ENCODE measurements at regions not wholly inside any gene's neighbourhood (a gene's known extent, or its start where the extent isn't known, plus 50 kb on each side); places are given as distances from the start of the nearest gene placed in this dataset.

DNA sequence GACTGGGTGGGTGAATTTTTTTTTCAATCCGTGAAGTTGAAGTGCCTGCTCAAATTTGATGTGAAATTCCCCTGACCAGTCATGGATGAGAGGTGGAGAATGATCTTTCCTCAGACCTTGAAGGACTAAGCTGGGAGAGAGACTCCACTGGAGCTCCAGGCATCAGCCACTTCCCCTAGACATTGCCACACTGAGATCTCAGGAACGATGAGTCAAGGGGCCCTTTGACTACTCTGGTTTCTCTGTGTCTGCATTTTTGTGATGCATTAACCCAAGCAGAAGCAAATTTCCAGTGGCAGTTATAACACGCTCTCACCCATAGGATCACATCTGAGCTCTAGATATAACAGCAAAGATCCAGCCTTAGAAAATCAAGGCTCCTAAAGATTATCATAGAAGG lies 171.2 kb upstream of the KIF2A start:
- TF ChIP-seq, protein P1, sequence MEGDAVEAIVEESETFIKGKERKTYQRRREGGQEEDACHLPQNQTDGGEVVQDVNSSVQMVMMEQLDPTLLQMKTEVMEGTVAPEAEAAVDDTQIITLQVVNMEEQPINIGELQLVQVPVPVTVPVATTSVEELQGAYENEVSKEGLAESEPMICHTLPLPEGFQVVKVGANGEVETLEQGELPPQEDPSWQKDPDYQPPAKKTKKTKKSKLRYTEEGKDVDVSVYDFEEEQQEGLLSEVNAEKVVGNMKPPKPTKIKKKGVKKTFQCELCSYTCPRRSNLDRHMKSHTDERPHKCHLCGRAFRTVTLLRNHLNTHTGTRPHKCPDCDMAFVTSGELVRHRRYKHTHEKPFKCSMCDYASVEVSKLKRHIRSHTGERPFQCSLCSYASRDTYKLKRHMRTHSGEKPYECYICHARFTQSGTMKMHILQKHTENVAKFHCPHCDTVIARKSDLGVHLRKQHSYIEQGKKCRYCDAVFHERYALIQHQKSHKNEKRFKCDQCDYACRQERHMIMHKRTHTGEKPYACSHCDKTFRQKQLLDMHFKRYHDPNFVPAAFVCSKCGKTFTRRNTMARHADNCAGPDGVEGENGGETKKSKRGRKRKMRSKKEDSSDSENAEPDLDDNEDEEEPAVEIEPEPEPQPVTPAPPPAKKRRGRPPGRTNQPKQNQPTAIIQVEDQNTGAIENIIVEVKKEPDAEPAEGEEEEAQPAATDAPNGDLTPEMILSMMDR (IDR thresholded peaks at IDR 0.05) = no peak
- TF ChIP-seq POLR2A (IDR thresholded peaks at IDR 0.05) = no peak
